ENCODE measurements at regions not wholly inside any gene's neighbourhood (a gene's known extent, or its start where the extent isn't known, plus 50 kb on each side); places are given as distances from the start of the nearest gene placed in this dataset.

- DNase-seq = no peak
These were observed 917.6 kb upstream of the ACVR2A start for GRCh38 chr2:146927080-146927711.

GRCh38 chr2:146918280-146918679, 926.5 kb upstream of the ACVR2A start:
- DNase-seq = no peak

- DNase-seq = no peak
These were observed 927.3 kb upstream of the ACVR2A start for GRCh38 chr2:146917431-146918042.

- DNase-seq = no peak
These were observed 927.9 kb upstream of the ACVR2A start for GRCh38 chr2:146916914-146917313.

- DNase-seq = no peak
These were observed 931.4 kb upstream of the ACVR2A start for GRCh38 chr2:146913476-146913875.

- DNase-seq = no peak
These were observed 932.3 kb upstream of the ACVR2A start for GRCh38 chr2:146912536-146912935.

- no peak for DNase-seq
These were observed 936.1 kb upstream of the ACVR2A start for GRCh38 chr2:146908776-146909175.

GRCh38 chr2:146898083-146898482, 946.7 kb upstream of the ACVR2A start:
- no peak for DNase-seq

GRCh38 chr2:146894514-146894913, 950.3 kb upstream of the ACVR2A start:
- no peak for DNase-seq

GRCh38 chr2:146893500-146894041, 951.3 kb upstream of the ACVR2A start:
- no peak for DNase-seq

- no peak for DNase-seq
These were observed 954.3 kb upstream of the ACVR2A start for GRCh38 chr2:146890491-146890890.

GRCh38 chr2:146879882-146880281, 964.9 kb upstream of the ACVR2A start:
- no peak for DNase-seq

GRCh38 chr2:146874260-146874658, 970.6 kb upstream of the ACVR2A start:
- DNase-seq = no peak

GRCh38 chr2:146873646-146874259, 971.1 kb upstream of the ACVR2A start:
- DNase-seq = no peak

GRCh38 chr2:146873056-146873455, 971.8 kb upstream of the ACVR2A start:
- DNase-seq = no peak

- DNase-seq = no peak
These were observed 974.1 kb upstream of the ACVR2A start for GRCh38 chr2:146870691-146871090.

- DNase-seq = no peak
These were observed 975.5 kb upstream of the ACVR2A start for GRCh38 chr2:146869328-146869727.

- DNase-seq = no peak
These were observed 976.8 kb upstream of the ACVR2A start for GRCh38 chr2:146868051-146868450.

- no peak for DNase-seq
These were observed 977.3 kb upstream of the ACVR2A start for GRCh38 chr2:146867477-146867986.

GRCh38 chr2:146853741-146854444, 990.9 kb upstream of the ACVR2A start:
- DNase-seq = no peak

- no peak for DNase-seq
These were observed 992.2 kb upstream of the ACVR2A start for GRCh38 chr2:146852661-146853060.

GRCh38 chr2:146850746-146851145, 994.1 kb upstream of the ACVR2A start:
- no peak for DNase-seq

- no peak for DNase-seq
These were observed 997.0 kb upstream of the ACVR2A start for GRCh38 chr2:146847846-146848245.

All from GOT3 (cell line).